CD1c-positive myeloid dendritic cell (primary cell): ENCODE measurements at regions not wholly inside any gene's neighbourhood (a gene's known extent, or its start where the extent isn't known, plus 50 kb on each side); places are given as distances from the start of the nearest gene placed in this dataset.

Experiments used
- DNase-seq: peaks from one replicate; pipeline ENCODE4 v3.0.0-alpha.2; 2016; ENCODE audit errors: extremely low spot score

DNA sequence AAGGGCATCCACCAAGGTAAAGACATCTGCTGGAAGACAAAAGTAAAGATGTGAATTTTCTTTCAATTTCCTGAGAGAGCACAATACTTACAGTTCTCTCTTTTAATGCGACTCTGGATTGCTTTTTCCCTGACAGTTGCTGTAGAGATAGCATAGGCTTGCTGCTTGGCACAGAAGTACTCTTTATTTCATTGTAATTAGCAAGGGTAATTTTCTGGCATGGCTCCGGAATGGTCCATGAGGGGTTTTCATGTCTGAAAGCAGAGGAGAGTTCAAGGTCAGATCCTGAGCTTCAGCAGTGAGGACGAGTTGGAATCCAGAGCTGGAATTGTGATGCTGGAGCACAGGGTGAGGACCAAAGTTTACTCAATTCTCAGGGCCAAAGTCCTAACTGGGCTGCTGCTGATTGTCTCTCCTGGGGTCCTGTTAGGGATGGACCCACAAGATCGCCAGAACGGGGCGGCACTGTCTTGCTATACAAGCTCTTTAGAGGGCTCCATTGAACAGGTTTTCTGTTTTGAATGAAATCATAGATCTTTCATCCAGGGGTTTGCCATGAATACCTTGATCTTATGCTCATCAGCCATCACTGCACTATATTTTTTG is 190.0 kb upstream of the MKI67 start:
- no peak for DNase-seq

DNA sequence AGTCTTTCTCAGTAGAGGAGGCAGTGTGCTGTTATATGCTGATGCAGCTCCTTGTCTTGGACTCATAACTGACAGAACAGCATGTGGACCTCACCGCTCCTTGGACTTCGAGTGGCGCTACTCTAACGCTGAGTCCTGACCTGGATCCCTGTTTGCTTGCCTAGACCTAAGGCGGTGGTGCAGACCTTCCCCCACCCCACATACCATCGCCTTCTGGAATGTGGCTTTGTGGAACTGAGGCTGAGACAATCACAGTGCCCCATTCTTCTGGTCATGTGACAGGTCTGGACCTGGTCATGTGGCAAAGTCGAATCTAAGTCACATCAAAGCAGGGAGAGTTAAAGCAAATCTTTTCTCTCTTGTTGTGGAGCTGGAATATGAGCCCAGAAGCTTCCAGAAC is 190.7 kb upstream of the MKI67 start:
- DNase-seq = no peak

DNA sequence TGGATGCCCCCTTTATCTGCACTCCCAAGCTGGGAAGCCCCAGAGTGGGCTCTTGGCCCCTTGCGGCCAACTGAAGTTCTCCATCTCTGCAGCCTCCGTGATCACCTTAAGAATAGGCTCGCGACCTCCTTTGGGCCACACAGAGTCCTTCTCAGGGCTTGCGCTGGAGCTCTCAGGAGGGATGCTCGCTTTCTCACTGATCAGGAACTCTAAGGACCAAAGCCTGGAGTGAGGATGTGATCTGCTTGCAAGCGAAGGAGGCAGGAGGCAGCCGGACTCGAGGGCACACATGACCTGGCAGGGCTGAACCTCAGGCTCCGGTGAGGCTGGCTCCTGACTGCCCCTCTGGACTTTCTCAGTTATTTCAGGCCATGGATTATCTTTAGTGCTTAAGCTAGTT is 192.1 kb upstream of the MKI67 start:
- DNase-seq = no peak

DNA sequence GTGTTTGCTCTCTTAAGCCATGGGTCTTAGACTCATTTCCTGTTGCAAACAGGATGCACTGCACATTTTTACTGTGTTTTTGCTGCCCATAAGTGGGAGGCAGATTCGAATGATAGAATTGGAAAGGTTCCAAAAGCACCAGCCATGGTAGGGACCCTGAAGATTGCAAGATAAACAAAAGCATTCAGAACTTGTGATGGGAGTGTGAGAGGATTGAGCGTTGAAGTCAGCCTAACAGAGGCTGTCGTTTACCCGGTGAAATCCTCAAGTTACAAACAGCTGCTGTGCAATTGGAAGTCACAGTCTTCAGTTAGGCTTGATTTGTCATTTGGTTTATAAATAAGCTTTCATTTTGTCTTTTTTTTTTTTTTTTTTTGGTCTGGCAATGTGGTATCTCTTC is 192.7 kb upstream of the MKI67 start:
- DNase-seq = no peak

DNA sequence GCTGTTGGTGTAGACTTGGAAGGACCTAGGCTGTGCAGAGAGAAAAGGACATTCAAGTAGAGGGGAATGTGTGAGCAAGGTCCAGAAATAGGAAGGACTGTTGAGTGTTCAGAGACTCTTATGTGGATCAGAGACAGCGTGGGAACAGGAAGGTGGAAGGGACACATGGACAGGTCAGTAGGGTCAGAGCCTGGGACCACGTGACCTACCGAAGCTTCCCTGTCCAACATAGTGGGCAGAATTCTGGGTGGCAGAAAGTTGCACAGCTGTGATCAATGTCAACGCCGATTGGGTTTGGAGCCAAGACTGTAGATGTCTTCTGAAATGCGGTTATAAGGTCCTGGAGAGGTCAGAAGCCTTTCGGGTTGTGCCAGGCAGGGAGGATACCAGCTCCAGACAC is 195.9 kb upstream of the MKI67 start:
- no peak for DNase-seq

DNA sequence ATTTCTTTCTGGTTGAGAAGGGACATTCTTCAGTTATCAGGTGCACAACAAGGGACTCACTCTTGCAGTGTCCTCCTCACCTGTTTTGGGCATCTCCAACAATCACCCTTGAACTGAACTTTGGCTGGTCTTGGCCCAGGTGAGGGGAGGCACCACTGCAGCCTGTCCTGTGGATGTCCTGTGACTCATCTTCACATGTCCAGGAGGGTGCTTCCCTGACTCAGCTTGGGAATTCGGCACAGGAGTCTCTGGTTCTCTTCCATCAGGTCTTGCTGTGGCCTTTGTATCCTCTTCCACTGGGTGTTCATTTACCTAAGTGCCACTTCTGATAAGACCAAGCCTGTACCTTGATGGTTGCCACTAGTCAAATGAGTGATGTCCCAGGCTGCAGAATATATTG is 196.7 kb upstream of the MKI67 start:
- DNase-seq = no peak

DNA sequence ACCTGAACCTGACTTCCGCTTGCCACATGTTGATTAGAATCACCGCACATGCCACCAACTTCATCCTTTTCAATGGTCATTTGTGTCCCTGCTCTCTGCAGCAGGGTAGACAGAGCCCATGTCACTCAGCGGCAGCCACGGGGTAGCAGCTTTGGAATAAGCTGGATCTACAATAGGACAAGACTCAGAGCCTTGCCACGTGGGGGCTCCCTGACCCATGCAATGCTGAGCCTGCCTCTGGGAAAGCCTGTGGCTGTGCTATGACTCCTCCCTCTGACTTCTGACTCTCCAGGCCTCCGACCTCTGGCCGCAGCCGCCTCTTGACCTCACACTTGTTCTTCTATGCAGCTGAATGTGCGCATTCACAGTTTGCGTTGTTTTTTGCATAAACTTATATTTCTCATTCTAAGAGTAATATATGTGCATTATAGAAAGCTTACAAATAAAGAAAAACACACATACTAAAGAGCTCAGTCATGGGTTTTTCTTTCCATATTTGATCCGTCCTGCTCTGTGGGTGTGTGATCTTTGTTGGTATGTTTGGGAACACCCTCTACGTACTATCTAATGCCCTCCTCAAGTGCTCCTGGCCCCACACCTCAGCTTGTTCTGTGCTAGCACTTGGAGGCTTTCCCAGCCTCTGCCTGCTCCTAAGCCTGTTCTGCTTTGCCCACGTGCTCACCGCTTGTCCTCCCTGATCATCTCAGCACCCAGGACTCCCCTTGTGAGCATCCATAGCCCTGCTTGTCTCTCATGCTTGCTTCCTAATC is 198.0 kb upstream of the MKI67 start:
- DNase-seq = no peak

DNA sequence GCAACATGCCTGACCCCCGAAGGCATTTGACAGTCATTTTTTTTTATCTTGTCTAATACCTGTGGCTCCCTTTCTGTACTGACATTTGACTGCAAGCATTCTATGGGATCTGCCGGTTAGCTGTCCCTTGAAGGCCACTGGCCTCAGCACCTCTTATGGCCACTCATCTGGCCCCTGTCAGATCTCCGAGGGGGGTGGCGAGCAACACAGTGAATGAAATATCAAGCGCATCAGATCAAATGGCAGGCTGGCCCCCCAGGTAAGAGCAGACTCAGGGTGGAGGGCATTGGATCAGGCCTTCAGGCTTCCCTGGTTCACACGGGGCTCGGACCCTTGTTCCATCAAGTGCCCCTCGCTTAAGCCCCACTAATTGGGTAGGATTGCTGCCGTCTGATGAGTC is 199.6 kb upstream of the MKI67 start:
- no peak for DNase-seq

DNA sequence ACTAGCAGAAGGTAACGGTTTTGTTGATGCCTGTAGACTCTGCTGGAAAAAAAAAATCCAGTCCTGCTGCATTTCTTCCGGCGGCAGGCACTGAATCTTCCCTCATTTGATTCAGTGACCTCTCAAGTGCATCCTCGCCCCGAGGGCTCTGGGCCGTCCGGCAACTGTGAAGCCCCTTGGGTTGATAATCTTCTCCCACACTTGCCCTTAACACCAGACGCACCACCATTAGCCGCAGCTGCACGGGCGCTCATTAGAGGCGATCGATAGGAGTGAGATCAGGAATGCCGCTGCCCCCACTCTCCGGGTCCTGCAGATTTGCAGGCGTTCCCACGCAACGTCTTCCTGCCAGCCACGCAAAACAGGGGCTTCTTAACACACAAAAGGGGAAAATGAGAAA is 200.0 kb upstream of the MKI67 start:
- DNase-seq = no peak

DNA sequence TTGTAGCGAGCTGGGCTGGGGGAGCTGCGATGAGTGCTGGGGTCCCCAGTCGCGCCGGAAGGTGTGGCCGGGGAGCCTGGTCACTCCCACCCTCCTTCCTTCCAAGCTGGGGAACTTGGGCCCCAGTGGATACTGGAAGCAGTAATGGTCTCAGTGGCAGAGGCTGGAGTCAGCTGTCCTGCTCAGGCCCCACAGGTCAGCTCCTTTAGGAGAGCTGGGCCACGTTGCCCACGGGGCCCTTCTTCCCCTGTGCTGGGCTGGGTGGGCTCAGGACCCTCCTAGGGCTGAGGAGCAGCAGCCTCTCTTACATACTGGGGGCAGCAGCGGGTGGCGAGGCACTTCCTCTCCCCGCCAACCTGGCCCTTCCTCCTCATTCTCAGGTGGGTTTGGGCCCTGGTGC is 200.6 kb upstream of the MKI67 start:
- DNase-seq = no peak

DNA sequence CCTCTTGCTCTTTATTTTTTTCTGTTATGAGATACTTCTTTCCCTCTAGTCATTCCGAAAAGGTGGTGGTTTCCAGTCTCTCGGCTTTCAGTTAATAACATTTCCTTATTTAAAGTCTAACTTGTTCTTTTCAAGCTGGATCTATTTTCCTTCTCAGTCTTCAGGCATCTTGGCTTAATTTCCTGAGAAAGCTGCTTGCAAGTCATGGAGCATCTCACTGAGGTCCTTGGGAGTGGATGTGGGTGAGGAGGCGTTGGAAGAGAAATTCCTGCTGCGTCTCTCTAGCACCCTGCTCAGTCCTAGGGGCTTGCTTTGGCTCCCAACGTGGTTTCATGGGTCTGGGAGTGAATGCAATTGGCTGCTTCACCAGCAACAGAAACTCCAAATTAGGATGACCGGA is 210.2 kb upstream of the MKI67 start:
- DNase-seq = no peak

DNA sequence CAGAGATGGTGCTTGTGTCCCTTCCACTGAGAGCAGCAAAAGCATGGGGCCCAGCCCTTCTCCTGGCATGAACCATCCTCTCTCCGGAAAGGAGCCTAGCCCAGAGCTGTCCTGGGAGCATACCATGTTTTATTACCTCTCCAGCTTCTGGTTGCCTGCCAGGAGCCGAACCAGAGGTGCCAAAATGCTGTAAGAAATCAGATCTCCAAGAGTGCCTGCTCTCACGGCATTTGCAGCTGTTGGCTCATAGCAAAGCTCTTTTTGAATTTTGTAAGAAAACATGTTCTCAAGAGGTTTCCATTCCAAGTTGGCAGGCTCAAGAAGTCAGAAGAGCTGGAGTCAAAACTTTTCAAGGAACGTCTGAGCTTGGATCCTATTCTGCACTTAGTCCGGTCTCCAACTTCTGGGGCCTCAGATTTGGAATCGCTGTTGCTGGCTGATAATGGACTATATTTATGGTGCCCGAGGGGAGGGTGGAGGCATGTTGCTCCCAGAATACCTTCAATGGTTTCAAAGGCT is 211.7 kb upstream of the MKI67 start:
- no peak for DNase-seq

DNA sequence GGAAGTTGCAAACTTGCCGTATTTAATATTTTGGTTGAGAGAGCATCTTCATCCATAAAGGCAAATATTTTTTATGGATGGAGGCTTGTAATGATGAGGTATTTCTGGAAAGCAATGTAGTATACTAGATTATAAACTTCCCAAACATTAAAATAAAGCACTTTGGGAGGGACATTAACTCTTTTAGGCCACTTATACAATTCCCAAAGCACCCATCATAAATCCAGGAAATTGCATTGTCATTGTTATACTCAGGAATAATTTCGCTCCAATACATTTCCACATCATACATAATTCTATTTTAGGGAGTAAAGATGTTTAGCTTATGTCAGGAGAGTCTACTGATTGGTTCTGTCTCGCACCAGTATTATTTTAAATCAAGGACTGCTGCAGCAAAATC is 212.7 kb upstream of the MKI67 start:
- DNase-seq = no peak

DNA sequence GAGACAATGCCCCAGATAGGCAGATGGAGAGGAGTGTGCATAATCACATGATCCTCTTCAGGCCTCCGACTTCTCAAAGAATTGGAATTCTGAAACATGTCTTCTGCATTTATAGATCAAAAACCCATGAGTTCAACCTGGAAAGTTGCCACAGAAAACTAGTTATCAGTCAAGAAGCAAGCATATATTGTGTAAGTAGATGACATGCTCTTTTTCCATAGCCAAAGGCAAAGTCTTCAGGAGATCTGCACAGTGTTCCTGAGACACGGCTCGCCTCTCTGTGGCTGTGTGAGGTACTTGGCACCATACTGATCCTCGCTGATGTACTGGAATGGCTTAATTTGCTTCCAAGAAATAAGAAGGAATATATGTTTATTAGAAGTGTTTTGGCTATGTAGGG is 213.5 kb upstream of the MKI67 start:
- no peak for DNase-seq

DNA sequence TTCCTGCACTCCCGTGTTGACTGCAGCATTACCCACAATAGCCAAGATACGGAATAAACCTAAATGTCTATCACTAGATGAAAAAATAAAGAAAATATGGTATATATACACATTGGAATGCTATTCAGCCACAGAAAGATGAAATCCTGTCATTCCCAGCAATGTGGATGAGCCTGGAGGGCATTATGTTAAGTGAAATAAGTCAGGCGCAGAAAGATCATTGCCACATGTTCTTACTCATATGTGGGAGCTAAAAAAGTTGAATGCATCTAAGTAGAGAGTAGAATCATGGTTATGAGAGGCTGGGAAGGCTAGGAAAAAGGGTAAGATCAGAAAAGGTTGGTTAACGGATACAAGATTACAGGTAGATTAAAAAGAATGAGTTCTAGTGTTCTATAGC is 219.1 kb upstream of the MKI67 start:
- DNase-seq = no peak

DNA sequence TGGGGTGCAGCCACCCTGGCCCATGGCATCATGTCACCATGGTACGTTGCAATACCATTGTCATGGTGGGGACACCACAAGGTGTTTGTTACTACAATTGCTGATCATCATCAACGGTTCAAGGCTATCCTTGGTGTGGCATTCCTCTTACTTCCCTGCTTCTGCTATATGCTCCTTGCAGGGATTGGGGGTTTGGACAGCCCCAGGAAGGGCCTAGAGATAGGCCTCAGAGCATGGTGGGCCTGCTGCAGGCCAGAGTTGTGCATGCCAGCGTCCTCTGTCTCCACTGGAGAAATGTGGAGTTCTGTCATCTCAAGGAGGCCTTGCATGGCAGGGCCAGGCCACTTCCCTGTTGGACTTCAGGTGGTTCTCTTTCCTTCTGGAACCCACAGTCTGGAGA is 234.6 kb upstream of the MKI67 start:
- no peak for DNase-seq

DNA sequence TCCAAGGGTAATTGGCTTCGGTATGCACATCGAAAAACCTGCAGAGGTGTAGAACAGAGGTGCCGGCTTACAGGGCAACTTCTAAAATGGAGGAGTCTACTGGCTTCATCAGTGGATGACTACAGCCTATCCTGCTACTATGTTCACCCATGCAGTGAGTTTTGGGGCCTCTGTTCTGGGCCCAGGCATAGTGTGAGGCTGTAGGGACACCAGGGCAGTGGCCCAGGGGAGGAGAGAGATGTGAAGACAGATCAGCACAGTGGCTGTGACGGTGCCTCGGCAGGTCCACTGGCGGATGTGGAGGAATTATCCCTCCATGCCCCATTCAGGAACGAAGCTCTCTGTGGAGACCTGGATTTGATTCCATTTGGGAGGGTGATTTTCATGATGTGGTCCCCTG is 235.3 kb upstream of the MKI67 start:
- no peak for DNase-seq

DNA sequence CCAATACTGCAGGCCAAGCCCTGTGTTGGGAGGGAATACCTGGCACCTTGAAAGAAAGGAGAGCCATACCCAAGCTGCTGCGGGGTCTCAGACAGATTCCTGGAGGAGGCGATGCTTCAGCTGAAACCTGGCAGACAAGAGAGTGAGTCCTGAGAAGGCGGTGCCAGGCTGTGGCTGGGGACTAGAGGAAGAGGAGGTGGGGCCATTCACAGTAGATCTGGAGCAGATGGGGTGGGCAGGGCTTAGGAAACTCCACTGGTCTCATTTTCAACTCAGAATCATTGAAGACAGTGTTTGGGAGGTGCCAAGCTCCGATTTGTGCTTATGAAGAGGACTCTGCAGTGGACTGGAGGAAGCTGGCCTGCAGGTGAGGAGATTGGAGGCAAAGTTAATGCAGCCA is 236.3 kb upstream of the MKI67 start:
- no peak for DNase-seq

DNA sequence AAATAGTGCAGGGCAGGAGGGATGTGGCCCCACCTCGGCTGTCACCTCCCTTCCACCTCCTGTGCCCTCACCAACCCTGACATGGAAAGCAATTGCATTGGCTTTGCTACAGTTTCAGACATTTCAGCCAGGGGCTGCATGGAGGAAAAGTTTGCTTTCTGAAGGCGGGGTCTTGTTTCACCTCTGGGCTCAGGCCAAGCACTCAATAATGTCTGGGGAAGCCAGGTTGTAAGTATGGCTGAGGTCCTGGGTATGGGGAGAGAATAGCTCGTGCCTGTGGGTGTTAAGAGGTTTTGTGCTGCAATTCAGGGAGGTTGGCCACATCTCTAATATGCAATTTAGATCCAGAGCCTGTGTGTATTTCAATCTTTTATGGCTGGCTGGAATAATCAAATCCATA is 238.4 kb upstream of the MKI67 start:
- DNase-seq = no peak

DNA sequence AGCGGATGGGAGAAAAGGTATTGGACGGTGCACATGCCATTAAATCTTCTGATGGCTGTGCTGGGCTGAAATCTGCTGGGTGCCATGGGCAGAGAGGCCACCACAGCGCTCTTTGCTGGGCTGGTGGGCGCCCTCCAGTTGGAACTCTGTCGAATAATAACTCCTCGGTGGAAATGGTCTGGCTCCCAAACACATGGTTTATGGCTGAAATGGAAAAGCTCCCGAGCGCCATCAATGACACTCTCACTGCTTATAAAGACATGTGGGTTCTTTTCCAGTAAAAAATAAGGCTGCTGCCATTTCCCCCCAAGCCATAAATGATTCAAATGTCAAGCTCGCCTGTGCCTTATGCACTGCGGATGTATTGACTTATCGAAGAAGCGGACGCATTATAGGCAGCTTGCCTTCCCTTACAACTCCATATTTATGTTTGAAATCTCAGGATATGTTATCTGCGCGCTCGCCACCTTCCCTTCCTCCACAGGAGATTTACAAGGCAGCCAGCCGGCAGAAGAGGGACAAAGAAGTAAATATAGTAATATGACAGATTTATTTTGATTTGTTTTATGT is 239.0 kb upstream of the MKI67 start:
- no peak for DNase-seq

DNA sequence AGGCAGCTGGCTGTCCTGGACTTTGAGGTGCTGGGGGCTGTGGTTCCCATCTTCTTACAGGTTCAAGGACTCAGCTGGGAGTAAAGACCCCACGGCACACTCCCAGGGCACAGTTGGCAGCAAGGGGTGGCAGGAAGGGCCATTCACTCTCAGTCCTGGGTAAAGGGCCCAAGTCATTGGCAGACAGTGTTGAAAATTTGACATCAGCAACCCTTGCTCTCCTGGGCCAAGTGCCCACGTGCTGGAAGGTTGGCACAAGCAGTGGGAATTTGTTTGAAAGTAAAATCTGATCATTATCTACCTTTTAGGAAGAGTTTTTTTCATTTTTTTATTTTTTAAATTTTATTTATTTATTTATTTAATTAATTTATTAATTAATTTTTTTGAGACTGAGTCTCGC is 241.6 kb upstream of the MKI67 start:
- no peak for DNase-seq

DNA sequence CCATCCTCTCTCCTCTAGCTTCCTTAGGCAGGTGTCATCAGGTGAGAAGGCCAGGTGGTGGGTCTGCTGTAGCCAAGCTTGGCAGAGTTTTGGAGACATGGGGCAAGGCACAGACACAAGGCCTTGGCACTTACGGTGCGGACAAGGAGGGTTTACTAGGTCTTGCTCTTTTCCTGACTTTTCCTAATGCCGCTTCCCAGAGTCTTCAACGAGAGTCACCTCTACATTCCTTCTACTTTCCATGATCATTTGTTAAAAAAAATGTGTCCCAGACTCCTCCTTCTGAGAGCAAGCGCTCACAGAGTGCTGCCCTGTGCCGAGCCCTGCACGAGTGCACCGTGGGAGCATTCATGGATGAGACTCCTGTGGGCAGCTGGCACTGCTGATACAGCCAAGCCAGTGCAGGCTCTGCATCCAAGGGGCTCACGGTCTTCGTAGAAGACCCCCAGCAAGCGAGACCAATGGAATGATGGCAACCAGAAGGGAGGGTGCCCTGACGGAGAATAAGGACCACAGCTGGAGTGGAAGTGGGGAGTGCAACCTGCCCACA is 243.0 kb upstream of the MKI67 start:
- DNase-seq = no peak
